Neutrophil (primary cell): ENCODE measurements at regions not wholly inside any gene's neighbourhood (a gene's known extent, or its start where the extent isn't known, plus 50 kb on each side); places are given as distances from the start of the nearest gene placed in this dataset.
"Not testable (repeated sequence)": the region's sequence is repeated elsewhere in the genome, so short reads cannot be mapped to it uniquely, and the experiment has no call there.

Experiments
- H3K27ac ChIP-seq: fragments of 200-600 bp; sonication (generic); 2 replicates; pipeline ENCODE4 v1.5.1; 2016; ENCODE audit warnings: mild to moderate bottlenecking, moderate library complexity
- H3K27me3 ChIP-seq: fragments of 200-600 bp; sonication (generic); 2 replicates; pipeline ENCODE4 v1.6.0; 2016; ENCODE audit warnings: mild to moderate bottlenecking
- H3K36me3 ChIP-seq: fragments of 200-600 bp; sonication (generic); 2 replicates; pipeline ENCODE4 v1.5.1; 2017
- H3K4me1 ChIP-seq, 2 experiments: fragments of 200-600 bp in 1 of 2; sonication (generic) in 1 of 2; 1 replicate in 1 of 2; 2 replicates in 1 of 2; pipeline versions ENCODE4 v1.5.1 to v1.6.1; 2013 to 2016; ENCODE audit warnings: low read depth in 1 of 2, low read length in 1 of 2, mild to moderate bottlenecking in 1 of 2, moderate library complexity in 1 of 2; ENCODE audit not compliant: control insufficient read depth in 1 of 2, insufficient read depth in 1 of 2
- H3K4me3 ChIP-seq, 2 experiments: fragments of 200-600 bp in 1 of 2; sonication (generic) in 1 of 2; 1 replicate in 1 of 2; 2 replicates in 1 of 2; pipeline ENCODE4 v1.5.1; 2013 to 2016; ENCODE audit warnings: low read depth in 1 of 2, low read length in 1 of 2, mild to moderate bottlenecking in 1 of 2, moderate library complexity in 1 of 2
- H3K9me3 ChIP-seq: fragments of 200-600 bp; sonication (generic); 2 replicates; pipeline ENCODE4 v1.5.1; 2016
- TF ChIP-seq, protein P1 (sequence below): fragments of 200-600 bp; sonication (generic); IDR thresholded peaks from 2 replicates; pipeline ENCODE4 v1.5.1; 2016; ENCODE audit warnings: antibody characterized with exemption

DNA sequence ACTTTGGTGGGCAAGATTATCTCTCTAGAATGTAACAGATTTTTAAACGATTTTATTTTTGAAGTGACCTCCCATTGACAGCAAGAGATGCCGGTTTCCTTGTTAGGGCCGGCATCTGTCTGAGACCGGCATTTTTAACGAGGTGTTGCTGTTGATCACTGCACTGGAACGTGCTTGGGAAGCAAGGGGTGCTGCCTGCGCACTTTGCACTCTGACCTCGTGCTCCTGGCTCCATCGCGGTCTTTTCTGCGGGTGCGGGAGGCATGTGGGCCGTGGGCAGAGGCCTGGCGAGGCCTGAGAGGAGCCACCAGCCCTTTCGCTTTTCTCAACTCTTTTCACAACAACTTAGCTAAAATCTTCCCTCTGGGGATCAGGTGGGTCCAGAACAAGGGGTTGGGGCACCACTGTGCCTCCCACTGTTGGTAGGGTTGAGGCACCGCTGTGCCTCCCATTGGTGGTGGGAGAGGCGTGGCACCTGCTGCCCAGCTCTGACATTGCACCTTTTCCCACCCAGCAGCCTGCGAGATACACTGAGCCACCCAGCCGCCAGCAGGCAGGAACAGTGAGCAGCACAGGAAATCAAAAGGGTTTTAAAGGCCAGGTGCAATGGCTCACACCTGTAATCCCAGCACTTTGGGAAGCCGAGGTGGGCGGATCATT lies 209.5 kb downstream of the LAT start:
- H3K27me3 ChIP-seq, H3K4me1 ChIP-seq, H3K4me3 ChIP-seq, H3K36me3 ChIP-seq, H3K27ac ChIP-seq, H3K9me3 ChIP-seq: not testable (repeated sequence)

- not testable (repeated sequence) for H3K36me3 ChIP-seq, H3K4me3 ChIP-seq, H3K9me3 ChIP-seq, H3K27me3 ChIP-seq, H3K4me1 ChIP-seq, H3K27ac ChIP-seq
Measured at GRCh38 chr16:29193634-29194033, 208.8 kb downstream of the LAT start.

GRCh38 chr16:29193248-29193574 lies 208.4 kb downstream of the LAT start:
- not testable (repeated sequence) for H3K27me3 ChIP-seq, H3K36me3 ChIP-seq, H3K9me3 ChIP-seq, H3K4me3 ChIP-seq, H3K4me1 ChIP-seq, H3K27ac ChIP-seq

GRCh38 chr16:29192329-29193247 lies 207.7 kb downstream of the LAT start:
- no peaks in the 10 kb centered on the region for H3K27me3 ChIP-seq
- no peaks in the 10 kb centered on the region for H3K4me1 ChIP-seq
- TF ChIP-seq, protein P1, sequence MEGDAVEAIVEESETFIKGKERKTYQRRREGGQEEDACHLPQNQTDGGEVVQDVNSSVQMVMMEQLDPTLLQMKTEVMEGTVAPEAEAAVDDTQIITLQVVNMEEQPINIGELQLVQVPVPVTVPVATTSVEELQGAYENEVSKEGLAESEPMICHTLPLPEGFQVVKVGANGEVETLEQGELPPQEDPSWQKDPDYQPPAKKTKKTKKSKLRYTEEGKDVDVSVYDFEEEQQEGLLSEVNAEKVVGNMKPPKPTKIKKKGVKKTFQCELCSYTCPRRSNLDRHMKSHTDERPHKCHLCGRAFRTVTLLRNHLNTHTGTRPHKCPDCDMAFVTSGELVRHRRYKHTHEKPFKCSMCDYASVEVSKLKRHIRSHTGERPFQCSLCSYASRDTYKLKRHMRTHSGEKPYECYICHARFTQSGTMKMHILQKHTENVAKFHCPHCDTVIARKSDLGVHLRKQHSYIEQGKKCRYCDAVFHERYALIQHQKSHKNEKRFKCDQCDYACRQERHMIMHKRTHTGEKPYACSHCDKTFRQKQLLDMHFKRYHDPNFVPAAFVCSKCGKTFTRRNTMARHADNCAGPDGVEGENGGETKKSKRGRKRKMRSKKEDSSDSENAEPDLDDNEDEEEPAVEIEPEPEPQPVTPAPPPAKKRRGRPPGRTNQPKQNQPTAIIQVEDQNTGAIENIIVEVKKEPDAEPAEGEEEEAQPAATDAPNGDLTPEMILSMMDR: no peak
- H3K4me3 ChIP-seq: no peak overlapping the region
- no peak overlapping the region for H3K27ac ChIP-seq
- H3K36me3 ChIP-seq: no peaks in the 10 kb centered on the region
- H3K9me3 ChIP-seq: no peaks in the 10 kb centered on the region

GRCh38 chr16:29191636-29192180 lies 206.9 kb downstream of the LAT start:
- not testable (repeated sequence) for H3K4me1 ChIP-seq, H3K9me3 ChIP-seq, H3K27me3 ChIP-seq, H3K27ac ChIP-seq, H3K4me3 ChIP-seq, H3K36me3 ChIP-seq

GRCh38 chr16:29190553-29191431 lies 205.9 kb downstream of the LAT start:
- H3K27ac ChIP-seq, H3K4me1 ChIP-seq, H3K27me3 ChIP-seq, H3K9me3 ChIP-seq, H3K4me3 ChIP-seq, H3K36me3 ChIP-seq: not testable (repeated sequence)

GRCh38 chr16:29188806-29189205 lies 204.0 kb downstream of the LAT start:
- H3K9me3 ChIP-seq, H3K27ac ChIP-seq, H3K4me3 ChIP-seq, H3K4me1 ChIP-seq, H3K36me3 ChIP-seq, H3K27me3 ChIP-seq: not testable (repeated sequence)

GRCh38 chr16:29186306-29187220 lies 201.7 kb downstream of the LAT start:
- not testable (repeated sequence) for H3K27me3 ChIP-seq, H3K27ac ChIP-seq, H3K4me3 ChIP-seq, H3K9me3 ChIP-seq, H3K4me1 ChIP-seq
- peaks cover 21% of the 10 kb centered on the region for H3K36me3 ChIP-seq

DNA sequence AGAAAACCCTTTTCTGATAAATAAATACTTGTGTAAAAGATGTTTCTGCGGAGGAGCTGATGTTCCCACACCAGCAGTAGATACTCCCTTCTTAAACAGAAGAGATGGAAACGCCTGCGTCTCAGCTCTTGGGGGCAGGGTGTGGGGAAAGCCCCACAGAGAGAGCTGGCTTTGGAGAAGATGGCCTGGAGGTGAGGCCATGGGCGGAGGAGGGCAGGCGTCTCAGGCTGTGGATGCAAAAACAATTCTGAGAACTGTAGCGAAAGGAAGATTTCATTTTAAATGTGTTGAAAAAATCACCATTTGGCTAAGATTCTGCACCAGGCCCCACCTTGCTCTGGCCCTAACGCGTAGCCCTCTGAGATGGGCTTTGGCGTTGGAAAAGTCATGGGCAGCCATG lies 201.0 kb downstream of the LAT start:
- H3K27ac ChIP-seq, H3K9me3 ChIP-seq, H3K4me1 ChIP-seq, H3K27me3 ChIP-seq, H3K4me3 ChIP-seq: not testable (repeated sequence)
- H3K36me3 ChIP-seq: peaks cover 21% of the 10 kb centered on the region

DNA sequence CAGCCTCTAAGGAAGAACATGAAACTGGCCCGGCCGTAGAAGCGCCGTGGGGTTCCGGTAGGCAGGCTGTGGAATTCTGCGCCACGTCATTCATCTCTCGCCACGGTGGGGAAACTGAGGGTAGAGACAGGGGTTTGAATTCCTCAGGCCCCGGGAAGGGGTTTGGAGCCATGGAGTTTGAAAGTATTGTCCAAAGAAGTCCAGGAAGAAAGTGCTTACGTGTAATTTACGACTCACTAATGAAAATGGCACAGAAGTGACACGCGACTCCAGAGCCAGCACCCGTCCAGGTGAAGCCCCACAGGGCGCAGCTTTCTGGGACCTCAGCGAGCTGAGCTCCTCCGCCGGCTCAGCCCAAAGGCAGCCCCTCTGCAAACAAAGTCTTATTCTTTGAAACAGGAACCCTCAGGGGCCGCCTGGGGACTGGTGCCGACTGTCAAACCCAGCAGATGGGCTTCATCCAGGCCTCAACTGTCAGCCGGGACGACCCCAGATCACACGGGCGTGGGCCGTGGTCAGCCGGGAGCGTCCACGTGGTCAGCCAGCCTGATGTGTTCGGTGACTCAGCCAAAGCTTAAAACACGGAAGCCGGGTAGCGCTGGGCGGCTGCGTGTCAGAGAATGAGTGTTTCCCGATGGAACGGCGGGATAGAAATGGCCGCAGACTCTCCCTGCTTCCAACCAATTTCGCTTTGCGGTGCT lies 200.0 kb downstream of the LAT start:
- H3K4me1 ChIP-seq, H3K9me3 ChIP-seq, H3K27me3 ChIP-seq: not testable (repeated sequence)
- peak overlapping the region in 1 of 2 experiments; percentile 14 for H3K4me3 ChIP-seq
- peaks cover 21% of the 10 kb centered on the region for H3K36me3 ChIP-seq
- peak overlapping the region; percentile 31 for H3K27ac ChIP-seq
